Heart left ventricle (tissue), 16 donors: ENCODE measurements at regions not wholly inside any gene's neighbourhood (a gene's known extent, or its start where the extent isn't known, plus 50 kb on each side); places are given as distances from the start of the nearest gene placed in this dataset.

Experiments used
- ATAC-seq, 4 donors: fragments of 200-7000 bp; cut with Tn5 transposase; one replicate each; pipeline ENCODE4 v1.9.1; 2020 to 2022; ENCODE audit warnings: moderate library complexity in 4 of 4, mild to moderate bottlenecking in 3 of 4, moderate number of reproducible peaks in 1 of 4
- DNase-seq, 5 donors: peaks; one replicate each; pipeline ENCODE4 v3.0.0-alpha.2; 2020
- H3K27ac ChIP-seq, 12 donors: fragments of 200-600 bp; sonication (generic) in 4 of 12; one replicate each; pipeline versions ENCODE4 v1.5.0 to v1.8.0; 2016 to 2022; ENCODE audit warnings: mild to moderate bottlenecking in 2 of 12
- H3K27me3 ChIP-seq, 9 donors: fragments of 200-600 bp; sonication (generic) in 2 of 9; one replicate each; pipeline versions ENCODE4 v1.5.1 to v1.8.0; 2016 to 2022; ENCODE audit warnings: mild to moderate bottlenecking in 3 of 9
- H3K36me3 ChIP-seq, 9 donors: fragments of 200-600 bp; sonication (generic) in 2 of 9; one replicate each; pipeline versions ENCODE4 v1.5.0 to v1.8.0; 2018 to 2022; ENCODE audit warnings: mild to moderate bottlenecking in 2 of 9
- H3K4me1 ChIP-seq, 12 donors: fragments of 200-600 bp; sonication (generic) in 4 of 12; one replicate each; pipeline versions ENCODE4 v1.5.0 to v1.8.0; 2016 to 2022; ENCODE audit warnings: mild to moderate bottlenecking in 3 of 12
- H3K4me3 ChIP-seq, 12 donors: fragments of 200-600 bp; sonication (generic) in 4 of 12; one replicate each; pipeline versions ENCODE4 v1.5.0 to v1.8.0; 2017 to 2022; ENCODE audit warnings: mild to moderate bottlenecking in 9 of 12, moderate library complexity in 4 of 12
- H3K9me3 ChIP-seq, 12 donors: fragments of 200-600 bp; sonication (generic) in 4 of 12; one replicate each; pipeline versions ENCODE4 v1.5.0 to v1.8.0; 2016 to 2022; ENCODE audit warnings: mild to moderate bottlenecking in 1 of 12
- POLR2A ChIP-seq, 2 donors: fragments of 450-650 bp; IDR thresholded peaks; one replicate each; pipeline ENCODE4 v1.6.1; 2017; ENCODE audit warnings: antibody characterized with exemption in 2 of 2, mild to moderate bottlenecking in 2 of 2, moderate library complexity in 2 of 2
- WGBS, 4 donors: extraction: QIAGEN DNeasy Blood & Tissue Kit in 2 of 4; methylation state at CpG; one replicate each; pipeline versions ENCODE4 v1.1.5 to v1.1.7; 2013 to 2018; 5-methylcytosine and 5-hydroxymethylcytosine counted together
- intact Hi-C, 10 donors: fragments of 100-400 bp; cut with DNase I; formaldehyde crosslinking; loops; one replicate each; pipeline versions ENCODE4 v1.11.1 to v1.14.2; 2022
- TF ChIP-seq, protein P1 (sequence below), 12 donors: fragments of 200-600 bp; sonication (generic) in 4 of 12; IDR thresholded peaks; one replicate each; pipeline versions ENCODE4 v1.5.0 to v1.8.0; 2018 to 2022; ENCODE audit warnings: antibody characterized with exemption in 12 of 12, mild to moderate bottlenecking in 5 of 12
- donor health status: ischemic (EF 13 %, LVEDD 7.1; RV severe dilation, severe dysfunction).
- donor health status: healthy with polysubstance abuse.
- donor health status: DM: no; HTN: yes; CAD: no.
- donor health status: DM: no; HTN: no; CAD: no.
- donor health status: ischemic (EF 25% LVEDD 6.9; RV normal size, moderate dysfunction).
- donor health status: ischemic (EF 25% LVEDD 5.7; RV mildly dilated, moderate dysfunction).
- donor health status: healthy.
- donor health status: DM: yes; HTN: yes; CAD: no.
- donor health status: ischemic (EF 35%, LVEDD 5.7; RV mildly dilated, moderate dysfunction).
- donor health status: nonischemic (EF 11% LVEDD 7.7; RV severe dilation, severe dysfunction).
- donor health status: DM: yes; HTN: yes; CAD: no.
- donor health status: PGD.
- donor health status: ischemic (EF 29% LVEDD 5.4; RV normal size, mild dysfunction).
- donor health status: nonischemic (EF 23%, LVEDD 6.1; RV moderate dilation, normal function).

DNA sequence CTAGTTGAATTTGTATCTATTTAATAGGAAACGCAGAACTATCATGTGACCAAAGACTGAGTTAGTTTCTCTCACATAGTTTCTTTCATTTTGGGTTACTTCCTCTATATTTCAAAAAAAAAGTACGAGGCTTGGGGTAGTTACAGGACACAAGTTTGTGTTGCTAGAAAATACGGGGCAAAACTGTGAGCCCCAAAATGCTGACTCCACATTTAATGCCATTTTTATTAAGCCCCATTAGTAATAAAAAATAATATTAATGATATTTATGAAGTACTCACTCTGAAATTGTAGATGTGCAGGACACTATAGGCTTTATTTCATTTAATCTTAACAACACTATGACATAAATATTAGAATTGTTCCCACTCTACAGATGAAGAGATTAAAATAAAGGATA, 268.6 kb downstream of the DTHD1 start:
- intact Hi-C loops, result no loop called here
- H3K27me3 ChIP-seq, result no peaks in the 10 kb centered on the region
- DNase-seq, result no peak
- no peaks in the 10 kb centered on the region for H3K9me3 ChIP-seq
- WGBS, 4 donors, result 74 to 79% (median 75%) methylated on average over 3 of the region's 3 CpGs
- H3K4me1 ChIP-seq, result no peaks in the 10 kb centered on the region
- no peak overlapping the region for H3K4me3 ChIP-seq
- no peak for ATAC-seq
- H3K36me3 ChIP-seq, result no peaks in the 10 kb centered on the region
- no peak overlapping the region for H3K27ac ChIP-seq
- no peak for TF ChIP-seq POLR2A (IDR thresholded peaks at IDR 0.05)
- TF ChIP-seq, protein P1, sequence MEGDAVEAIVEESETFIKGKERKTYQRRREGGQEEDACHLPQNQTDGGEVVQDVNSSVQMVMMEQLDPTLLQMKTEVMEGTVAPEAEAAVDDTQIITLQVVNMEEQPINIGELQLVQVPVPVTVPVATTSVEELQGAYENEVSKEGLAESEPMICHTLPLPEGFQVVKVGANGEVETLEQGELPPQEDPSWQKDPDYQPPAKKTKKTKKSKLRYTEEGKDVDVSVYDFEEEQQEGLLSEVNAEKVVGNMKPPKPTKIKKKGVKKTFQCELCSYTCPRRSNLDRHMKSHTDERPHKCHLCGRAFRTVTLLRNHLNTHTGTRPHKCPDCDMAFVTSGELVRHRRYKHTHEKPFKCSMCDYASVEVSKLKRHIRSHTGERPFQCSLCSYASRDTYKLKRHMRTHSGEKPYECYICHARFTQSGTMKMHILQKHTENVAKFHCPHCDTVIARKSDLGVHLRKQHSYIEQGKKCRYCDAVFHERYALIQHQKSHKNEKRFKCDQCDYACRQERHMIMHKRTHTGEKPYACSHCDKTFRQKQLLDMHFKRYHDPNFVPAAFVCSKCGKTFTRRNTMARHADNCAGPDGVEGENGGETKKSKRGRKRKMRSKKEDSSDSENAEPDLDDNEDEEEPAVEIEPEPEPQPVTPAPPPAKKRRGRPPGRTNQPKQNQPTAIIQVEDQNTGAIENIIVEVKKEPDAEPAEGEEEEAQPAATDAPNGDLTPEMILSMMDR (IDR thresholded peaks at IDR 0.05), result no peak

DNA sequence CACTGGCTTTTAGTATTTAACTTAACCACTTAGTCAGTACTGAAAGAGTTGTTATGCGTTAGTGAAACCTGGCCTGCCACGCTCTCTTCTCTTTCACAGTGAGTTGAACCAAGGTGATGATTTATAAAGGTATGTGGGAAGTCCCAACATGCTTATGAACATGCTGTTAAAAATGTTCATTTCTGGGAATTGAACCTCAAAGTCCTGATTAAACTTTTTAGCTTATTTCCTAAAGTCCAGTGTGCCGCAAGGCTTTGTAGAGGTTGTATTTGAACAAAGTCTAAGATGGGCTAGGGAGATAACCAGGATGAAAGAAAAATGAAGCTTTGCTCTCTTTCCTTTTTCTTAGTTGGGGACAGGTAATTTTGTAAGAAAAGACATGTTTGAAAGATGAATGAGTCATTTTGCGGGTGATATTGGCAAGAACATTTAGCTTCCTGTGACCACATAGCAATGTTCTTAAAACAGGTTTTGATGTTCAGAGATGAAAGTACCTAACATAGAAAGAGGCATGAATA, 270.3 kb downstream of the DTHD1 start:
- no peaks in the 10 kb centered on the region for H3K36me3 ChIP-seq
- no peak overlapping the region for H3K27ac ChIP-seq
- TF ChIP-seq, protein P1 (IDR thresholded peaks at IDR 0.05), result no peak
- intact Hi-C loops, result no loop called here
- no peaks in the 10 kb centered on the region for H3K4me1 ChIP-seq
- ATAC-seq (no peak), DNase-seq (no peak)
- H3K9me3 ChIP-seq, result no peaks in the 10 kb centered on the region
- no peaks in the 10 kb centered on the region for H3K27me3 ChIP-seq
- 87 to 93% (median 89%) methylated on average over 4 of the region's 4 CpGs for WGBS, 4 donors
- no peak overlapping the region for H3K4me3 ChIP-seq

DNA sequence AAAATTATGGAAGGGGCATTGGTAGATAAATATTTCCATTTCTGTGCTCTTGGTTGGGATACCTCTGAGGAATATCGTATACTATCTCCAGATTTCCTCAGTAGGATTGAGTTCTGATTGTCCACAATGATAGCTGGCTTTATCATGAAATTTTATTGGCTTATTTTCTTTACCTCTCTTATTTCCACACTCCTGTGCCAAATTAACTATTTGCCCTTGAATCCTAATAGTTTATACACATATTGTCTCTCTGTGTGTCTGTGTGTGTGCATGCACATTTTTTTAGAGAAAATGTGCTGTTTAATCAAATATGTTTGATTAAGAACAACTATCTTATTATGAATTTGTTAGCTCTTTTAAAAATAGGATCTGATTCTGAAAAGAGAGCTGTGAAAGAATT, 271.6 kb downstream of the DTHD1 start:
- DNase-seq, result no peak
- H3K4me3 ChIP-seq, result no peak overlapping the region
- intact Hi-C loops, result no loop called here
- WGBS, 4 donors, result 72 to 84% (median 80%) methylated on average over 1 of the region's 1 CpG
- H3K36me3 ChIP-seq, result no peaks in the 10 kb centered on the region
- ATAC-seq, result no peak
- no peaks in the 10 kb centered on the region for H3K4me1 ChIP-seq
- H3K9me3 ChIP-seq, result no peaks in the 10 kb centered on the region
- no peaks in the 10 kb centered on the region for H3K27me3 ChIP-seq
- no peak for TF ChIP-seq POLR2A (IDR thresholded peaks at IDR 0.05)
- TF ChIP-seq, protein P1 (IDR thresholded peaks at IDR 0.05), result no peak
- no peak overlapping the region for H3K27ac ChIP-seq

DNA sequence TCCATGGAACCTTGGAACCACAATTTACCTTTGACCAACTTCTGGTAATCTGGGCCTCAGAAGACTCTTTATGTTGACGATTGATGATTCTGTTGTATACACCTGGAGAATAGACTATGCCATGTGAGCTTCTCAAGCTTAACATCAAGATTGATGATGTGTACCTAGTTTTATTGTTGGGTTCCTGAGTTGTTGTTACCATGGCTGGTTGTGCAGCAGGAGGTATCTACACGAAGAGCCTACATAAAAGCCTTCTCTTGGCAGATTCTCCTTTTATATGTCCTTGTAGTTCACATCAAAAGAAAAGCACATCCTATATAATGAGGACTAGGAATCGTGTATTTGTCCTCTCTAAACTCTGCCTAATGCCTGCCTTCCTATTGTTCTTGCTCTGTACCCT, 272.0 kb downstream of the DTHD1 start:
- no peak overlapping the region for H3K27ac ChIP-seq
- H3K4me3 ChIP-seq, result no peak overlapping the region
- no peaks in the 10 kb centered on the region for H3K4me1 ChIP-seq
- no peak for TF ChIP-seq POLR2A (IDR thresholded peaks at IDR 0.05)
- TF ChIP-seq, protein P1 (IDR thresholded peaks at IDR 0.05), result no peak
- H3K27me3 ChIP-seq, result no peaks in the 10 kb centered on the region
- no peak for DNase-seq
- WGBS, 4 donors, result 71 to 87% (median 81%) methylated on average over 3 of the region's 3 CpGs
- H3K36me3 ChIP-seq, result no peaks in the 10 kb centered on the region
- no peaks in the 10 kb centered on the region for H3K9me3 ChIP-seq
- ATAC-seq, result no peak
- intact Hi-C loops, result no loop called here
